Panc1 (cell line): ENCODE measurements at regions not wholly inside any gene's neighbourhood (a gene's known extent, or its start where the extent isn't known, plus 50 kb on each side); places are given as distances from the start of the nearest gene placed in this dataset.

ENCODE experiments used
- ATAC-seq: fragments of 200-7000 bp; cut with Tn5 transposase; 2 replicates; pipeline ENCODE4 v1.9.1; 2020; ENCODE audit warnings: mild to moderate bottlenecking, moderate library complexity
- BruUV-seq: library from RNA; stranded (reverse); fragments of 400-500 nt; replicated peaks from 2 replicates; lab custom pipeline; 2021; lab: Mats Ljungman, UMichigan
- CTCF ChIA-PET: fragments of 300-600 bp; sonication (Branson Sonifier 250); formaldehyde crosslinking; loops from one replicate; lab custom pipeline; 2022; ENCODE audit warnings: antibody characterized with exemption; lab: Charles Lee
- POLR2A ChIA-PET: fragments of 300-600 bp; sonication (Branson Sonifier 250); formaldehyde crosslinking; loops from one replicate; lab custom pipeline; 2022; ENCODE audit warnings: antibody characterized with exemption; lab: Charles Lee
- DNase-seq: peaks from one replicate; pipeline ENCODE4 v3.0.0-alpha.2; 2010; ENCODE audit warnings: low read depth, low spot score
- H3K27ac ChIP-seq: 2 replicates; pipeline ENCODE4 v1.5.1; 2011; ENCODE audit warnings: mild to moderate bottlenecking, low read length, inconsistent platforms
- H3K27me3 ChIP-seq: fragments of 200-500 bp; sonication (Bioruptor generic); 2 replicates; pipeline ENCODE4 v1.6.0; 2014; ENCODE audit warnings: low read length, inconsistent platforms; ENCODE audit not compliant: control insufficient read depth, insufficient read depth
- H3K36me3 ChIP-seq: fragments of 200-500 bp; sonication (Bioruptor generic); 2 replicates; pipeline ENCODE4 v1.5.1; 2014; ENCODE audit warnings: inconsistent platforms, mild to moderate bottlenecking, low read length, moderate library complexity; ENCODE audit not compliant: control insufficient read depth, insufficient read depth
- H3K4me1 ChIP-seq: 2 replicates; pipeline ENCODE4 v1.5.1; 2011; ENCODE audit warnings: inconsistent platforms, mild to moderate bottlenecking, low read length, moderate library complexity; ENCODE audit not compliant: control insufficient read depth, insufficient read depth
- H3K4me3 ChIP-seq, 2 experiments: 2 replicates each; pipeline ENCODE4 v1.5.1; 2011 to 2012; ENCODE audit warnings: low read depth in 2 of 2, low read length in 2 of 2, mild to moderate bottlenecking in 2 of 2, inconsistent platforms in 1 of 2, moderate library complexity in 1 of 2
- H3K9me3 ChIP-seq: fragments of 200-500 bp; sonication (Bioruptor generic); 2 replicates; pipeline ENCODE4 v1.5.1; 2014; ENCODE audit warnings: low read depth, mild to moderate bottlenecking, inconsistent platforms, low read length, moderate library complexity; ENCODE audit not compliant: control insufficient read depth, insufficient read depth
- CTCF ChIP-seq: fragments of 450-650 bp; IDR thresholded peaks from 2 replicates; pipeline ENCODE4 v1.5.1; 2017; ENCODE audit warnings: mild to moderate bottlenecking
- POLR2AphosphoS5 ChIP-seq: IDR thresholded peaks from 2 replicates; pipeline ENCODE4 v1.6.1; 2012; ENCODE audit warnings: mild to moderate bottlenecking, low read depth, low read length, moderate library complexity
- REST ChIP-seq, 2 experiments: IDR thresholded peaks; 2 replicates each; pipeline ENCODE4 v1.6.1; 2011 to 2012; ENCODE audit warnings: low read depth in 2 of 2, control low read depth in 1 of 2, low read length in 1 of 2, mild to moderate bottlenecking in 1 of 2, moderate library complexity in 1 of 2; ENCODE audit not compliant: insufficient read depth in 1 of 2
- SIN3A ChIP-seq: IDR thresholded peaks from 2 replicates; pipeline ENCODE4 v1.6.1; 2012; ENCODE audit warnings: low read depth, mild to moderate bottlenecking, low read length, moderate library complexity, borderline replicate concordance; ENCODE audit not compliant: insufficient read depth
- TCF7L2 ChIP-seq: IDR thresholded peaks from 2 replicates; pipeline ENCODE4 v1.6.1; 2011; ENCODE audit warnings: mild to moderate bottlenecking, low read depth, low read length, inconsistent platforms
- in situ Hi-C: cut with HindIII; loops from 2 replicates; pipeline ENCODE4 v1.10.0; 2016; ENCODE audit warnings: low sequenced_read_pairs, low pct_unique_long_range_greater_than_20kb
- intact Hi-C: fragments of 100-400 bp; cut with micrococcal nuclease; formaldehyde crosslinking; loops from one replicate; pipeline ENCODE4 v1.10.0; 2022; ENCODE audit not compliant: unreplicated experiment

GRCh38 chr9:90394871-90395270 lies 247.8 kb downstream of the DIRAS2 start:
- in situ Hi-C loops: no loop called here
- ATAC-seq (no peak), DNase-seq (no peak)
- Histone ChIP-seq H3K4me1 (no peaks in the 10 kb centered on the region), H3K27ac (no peak overlapping the region), H3K27me3 (no peaks in the 10 kb centered on the region), H3K36me3 (no peaks in the 10 kb centered on the region), H3K9me3 (no peaks in the 10 kb centered on the region), H3K4me3 (no peak overlapping the region)
- ChIA-PET CTCF (no interaction called here), POLR2A (no interaction called here)
- BruUV-seq: no TSS peak
- intact Hi-C loops: no loop called here
- TF ChIP-seq TCF7L2: no peak
- no peak for TF ChIP-seq CTCF
- TF ChIP-seq REST (IDR thresholded peaks at IDR 0.05; ENCODE audit: insufficient read depth in 1 of 2, low read depth in 2 of 2, low read length in 1 of 2): no peak
- TF ChIP-seq SIN3A: no peak
- TF ChIP-seq POLR2AphosphoS5: no peak

GRCh38 chr9:90400091-90400490 lies 242.5 kb downstream of the DIRAS2 start:
- CTCF ChIA-PET: no interaction called here
- ATAC-seq (no peak), DNase-seq (no peak)
- no peak overlapping the region for H3K27ac ChIP-seq
- POLR2A ChIA-PET: no interaction called here
- no peaks in the 10 kb centered on the region for H3K36me3 ChIP-seq
- no peaks in the 10 kb centered on the region for H3K9me3 ChIP-seq
- no peaks in the 10 kb centered on the region for H3K27me3 ChIP-seq
- TF ChIP-seq POLR2AphosphoS5: no peak
- intact Hi-C loops: no loop called here
- H3K4me3 ChIP-seq: no peak overlapping the region
- H3K4me1 ChIP-seq: no peaks in the 10 kb centered on the region
- in situ Hi-C loops: no loop called here
- no TSS peak for BruUV-seq

- DNase-seq: no peak
- ATAC-seq: no peak
- intact Hi-C loops: no loop called here
- Histone ChIP-seq H3K4me1 (no peaks in the 10 kb centered on the region), H3K27ac (no peak overlapping the region), H3K27me3 (no peaks in the 10 kb centered on the region), H3K4me3 (no peak overlapping the region), H3K36me3 (no peaks in the 10 kb centered on the region), H3K9me3 (no peaks in the 10 kb centered on the region)
- ChIA-PET POLR2A (no interaction called here), CTCF (no interaction called here)
- no peak for TF ChIP-seq REST (IDR thresholded peaks at IDR 0.05; ENCODE audit: insufficient read depth in 1 of 2, low read depth in 2 of 2, low read length in 1 of 2)
- TF ChIP-seq POLR2AphosphoS5: no peak
- TF ChIP-seq TCF7L2: no peak
- no peak for TF ChIP-seq SIN3A
- no peak for TF ChIP-seq CTCF
- no TSS peak for BruUV-seq
- in situ Hi-C loops: no loop called here
These were observed 234.0 kb downstream of the DIRAS2 start for GRCh38 chr9:90408659-90409058.
